ENCODE measurements at regions not wholly inside any gene's neighbourhood (a gene's known extent, or its start where the extent isn't known, plus 50 kb on each side); places are given as distances from the start of the nearest gene placed in this dataset.
A peak's percentile ranks its signal among the peaks of the same experiment; 100 is the strongest.
"Not testable (repeated sequence)": the region's sequence is repeated elsewhere in the genome, so short reads cannot be mapped to it uniquely, and the experiment has no call there.

GRCh38 chr14:42490536-42490935 is 883.9 kb downstream of the LRFN5 start:
- ATAC-seq (peak; percentile 62), DNase-seq (peak; percentile 48)
- Histone ChIP-seq H3K4me3 (ENCODE audit: low read length) (no peak overlapping the region), H3K27me3 (ENCODE audit: low read length) (no peaks in the 10 kb centered on the region), H2AFZ (ENCODE audit: low read length) (no peak overlapping the region), H3F3A (ENCODE audit: low read length, unreplicated experiment) (no peaks in the 10 kb centered on the region), H3K36me3 (ENCODE audit: low read depth, low read length) (no peaks in the 10 kb centered on the region), H3K9me3 (ENCODE audit: low read length) (no peaks in the 10 kb centered on the region), H3K9ac (ENCODE audit: low read length) (no peak overlapping the region), H3K27ac (ENCODE audit: low read length) (no peak overlapping the region), H3K4me2 (ENCODE audit: low read length) (no peak overlapping the region), H3K9me2 (replicated peaks; ENCODE audit: low read length) (no peaks in the 10 kb centered on the region), H3K4me1 (ENCODE audit: insufficient read depth, low read length) (peaks cover 9% of the 10 kb centered on the region; the same call in 1 of the 2 replicates), H4K20me1 (ENCODE audit: low read length) (no peaks in the 10 kb centered on the region), H3K79me2 (ENCODE audit: low read length) (no peaks in the 10 kb centered on the region)
- no TSS peak for BruUV-seq (replicated peaks)
- no peak for TF ChIP-seq CTCF (conservative IDR thresholded peaks at IDR 0.05; ENCODE audit: low read depth, low read length)
- no peak for TF ChIP-seq EZH2 (IDR thresholded peaks at IDR 0.05; ENCODE audit: low read length, unreplicated experiment)
- TF ChIP-seq EZH2phosphoT487 (IDR thresholded peaks at IDR 0.05; ENCODE audit: borderline replicate concordance, low read length), result no peak
- CTCF ChIA-PET, result no interaction called here
- intact Hi-C loops (cut with micrococcal nuclease), result no loop called here
- POLR2A ChIA-PET (ENCODE audit: unreplicated experiment), result interaction anchor here (0.5 kb wide), 2 partner anchors 21 to 1206 kb away, joined by 4 to 10 read pairs; no protein-coding TSS in a partner anchor

- CTCF ChIA-PET, result no interaction called here
- TF ChIP-seq EZH2phosphoT487 (IDR thresholded peaks at IDR 0.05; ENCODE audit: borderline replicate concordance, low read length) (no peak), CTCF (conservative IDR thresholded peaks at IDR 0.05; ENCODE audit: low read depth, low read length) (no peak)
- Histone ChIP-seq H3K4me3 (ENCODE audit: low read length) (no peak overlapping the region), H3K4me2 (ENCODE audit: low read length) (no peak overlapping the region), H3K36me3 (ENCODE audit: low read depth, low read length) (no peaks in the 10 kb centered on the region), H3K9me3 (ENCODE audit: low read length) (no peaks in the 10 kb centered on the region), H4K20me1 (ENCODE audit: low read length) (no peaks in the 10 kb centered on the region), H3K4me1 (ENCODE audit: insufficient read depth, low read length) (peaks cover 9% of the 10 kb centered on the region; the same call in 1 of the 2 replicates), H3K27me3 (ENCODE audit: low read length) (no peaks in the 10 kb centered on the region), H3K27ac (ENCODE audit: low read length) (no peak overlapping the region), H3K9me2 (replicated peaks; ENCODE audit: low read length) (no peaks in the 10 kb centered on the region), H3K79me2 (ENCODE audit: low read length) (no peaks in the 10 kb centered on the region), H2AFZ (ENCODE audit: low read length) (no peak overlapping the region), H3F3A (ENCODE audit: low read length, unreplicated experiment) (no peaks in the 10 kb centered on the region), H3K9ac (ENCODE audit: low read length) (no peak overlapping the region)
- ATAC-seq (no peak), DNase-seq (no peak)
- POLR2A ChIA-PET (ENCODE audit: unreplicated experiment), result no interaction called here
- intact Hi-C loops (cut with micrococcal nuclease), result no loop called here
- BruUV-seq (replicated peaks), result no TSS peak
Observed at GRCh38 chr14:42488965-42489364, 882.3 kb downstream of the LRFN5 start.

GRCh38 chr14:42482345-42482971 is 875.8 kb downstream of the LRFN5 start:
- POLR2A ChIA-PET (ENCODE audit: unreplicated experiment); H3K4me1 ChIP-seq (ENCODE audit: insufficient read depth, low read length); ATAC-seq; H2AFZ ChIP-seq (ENCODE audit: low read length); H3K9me3 ChIP-seq (ENCODE audit: low read length); H3K79me2 ChIP-seq (ENCODE audit: low read length); BruUV-seq (replicated peaks); H3F3A ChIP-seq (ENCODE audit: low read length, unreplicated experiment); DNase-seq; H3K27ac ChIP-seq (ENCODE audit: low read length); intact Hi-C loops (cut with micrococcal nuclease); H3K9me2 ChIP-seq (replicated peaks; ENCODE audit: low read length); H3K9ac ChIP-seq (ENCODE audit: low read length); H3K4me3 ChIP-seq (ENCODE audit: low read length); H3K4me2 ChIP-seq (ENCODE audit: low read length); CTCF ChIA-PET; H3K27me3 ChIP-seq (ENCODE audit: low read length); H4K20me1 ChIP-seq (ENCODE audit: low read length); H3K36me3 ChIP-seq (ENCODE audit: low read depth, low read length): not testable (repeated sequence)

- H3K4me3 ChIP-seq (ENCODE audit: low read length); H3K9me2 ChIP-seq (replicated peaks; ENCODE audit: low read length); H3K27me3 ChIP-seq (ENCODE audit: low read length); intact Hi-C loops (cut with micrococcal nuclease); H3K9me3 ChIP-seq (ENCODE audit: low read length); DNase-seq; ATAC-seq; H4K20me1 ChIP-seq (ENCODE audit: low read length); BruUV-seq (replicated peaks); H3K4me2 ChIP-seq (ENCODE audit: low read length); H3K79me2 ChIP-seq (ENCODE audit: low read length); POLR2A ChIA-PET (ENCODE audit: unreplicated experiment); H2AFZ ChIP-seq (ENCODE audit: low read length); CTCF ChIA-PET; H3K9ac ChIP-seq (ENCODE audit: low read length); H3K27ac ChIP-seq (ENCODE audit: low read length); H3F3A ChIP-seq (ENCODE audit: low read length, unreplicated experiment); H3K4me1 ChIP-seq (ENCODE audit: insufficient read depth, low read length); H3K36me3 ChIP-seq (ENCODE audit: low read depth, low read length): not testable (repeated sequence)
Observed at GRCh38 chr14:42481714-42482113, 875.0 kb downstream of the LRFN5 start.

All from PC-3 (cell line).